Neutrophil (primary cell): ENCODE measurements at regions not wholly inside any gene's neighbourhood (a gene's known extent, or its start where the extent isn't known, plus 50 kb on each side); places are given as distances from the start of the nearest gene placed in this dataset.

Experiments used
- H3K27ac ChIP-seq: fragments of 200-600 bp; sonication (generic); 2 replicates; pipeline ENCODE4 v1.5.1; 2016; ENCODE audit warnings: mild to moderate bottlenecking, moderate library complexity
- H3K27me3 ChIP-seq: fragments of 200-600 bp; sonication (generic); 2 replicates; pipeline ENCODE4 v1.6.0; 2016; ENCODE audit warnings: mild to moderate bottlenecking
- H3K36me3 ChIP-seq: fragments of 200-600 bp; sonication (generic); 2 replicates; pipeline ENCODE4 v1.5.1; 2017
- H3K4me1 ChIP-seq, 2 experiments: fragments of 200-600 bp in 1 of 2; sonication (generic) in 1 of 2; 1 replicate in 1 of 2; 2 replicates in 1 of 2; pipeline versions ENCODE4 v1.5.1 to v1.6.1; 2013 to 2016; ENCODE audit warnings: low read depth in 1 of 2, low read length in 1 of 2, mild to moderate bottlenecking in 1 of 2, moderate library complexity in 1 of 2; ENCODE audit not compliant: control insufficient read depth in 1 of 2, insufficient read depth in 1 of 2
- H3K4me3 ChIP-seq, 2 experiments: fragments of 200-600 bp in 1 of 2; sonication (generic) in 1 of 2; 1 replicate in 1 of 2; 2 replicates in 1 of 2; pipeline ENCODE4 v1.5.1; 2013 to 2016; ENCODE audit warnings: low read depth in 1 of 2, low read length in 1 of 2, mild to moderate bottlenecking in 1 of 2, moderate library complexity in 1 of 2
- H3K9me3 ChIP-seq: fragments of 200-600 bp; sonication (generic); 2 replicates; pipeline ENCODE4 v1.5.1; 2016
- CTCF ChIP-seq: fragments of 200-600 bp; sonication (generic); IDR thresholded peaks from 2 replicates; pipeline ENCODE4 v1.5.1; 2016; ENCODE audit warnings: antibody characterized with exemption

GRCh38 chr17:27389542-27390140 is 66.6 kb upstream of the KSR1 start:
- Histone ChIP-seq H3K27ac (no peak overlapping the region), H3K4me3 (no peak overlapping the region), H3K27me3 (no peaks in the 10 kb centered on the region), H3K4me1 (no peaks in the 10 kb centered on the region), H3K9me3 (no peaks in the 10 kb centered on the region), H3K36me3 (no peaks in the 10 kb centered on the region)
- no peak for TF ChIP-seq CTCF

- no peaks in the 10 kb centered on the region for H3K9me3 ChIP-seq
- no peaks in the 10 kb centered on the region for H3K36me3 ChIP-seq
- H3K27ac ChIP-seq: no peak overlapping the region
- TF ChIP-seq CTCF: no peak
- H3K4me3 ChIP-seq: no peak overlapping the region
- no peaks in the 10 kb centered on the region for H3K4me1 ChIP-seq
- H3K27me3 ChIP-seq: peaks cover 3% of the 10 kb centered on the region
Measured at GRCh38 chr17:27390540-27390939, 65.7 kb upstream of the KSR1 start.

- no peaks in the 10 kb centered on the region for H3K4me1 ChIP-seq
- no peak for TF ChIP-seq CTCF
- H3K4me3 ChIP-seq: no peak overlapping the region
- H3K27ac ChIP-seq: no peak overlapping the region
- no peaks in the 10 kb centered on the region for H3K36me3 ChIP-seq
- H3K9me3 ChIP-seq: no peaks in the 10 kb centered on the region
- H3K27me3 ChIP-seq: peaks cover 3% of the 10 kb centered on the region
Measured at GRCh38 chr17:27391427-27391826, 64.8 kb upstream of the KSR1 start.

GRCh38 chr17:27396045-27396444 is 60.2 kb upstream of the KSR1 start:
- TF ChIP-seq CTCF: no peak

GRCh38 chr17:27396941-27397340 is 59.3 kb upstream of the KSR1 start:
- Histone ChIP-seq H3K4me3 (no peak overlapping the region), H3K36me3 (no peaks in the 10 kb centered on the region), H3K4me1 (no peaks in the 10 kb centered on the region), H3K27me3 (peaks cover 3% of the 10 kb centered on the region), H3K27ac (no peak overlapping the region), H3K9me3 (no peaks in the 10 kb centered on the region)
- TF ChIP-seq CTCF: no peak

More at GRCh38 chr17:27396045-27396444, 60.2 kb upstream of the KSR1 start:
- Histone ChIP-seq H3K9me3 (no peaks in the 10 kb centered on the region), H3K27me3 (peaks cover 3% of the 10 kb centered on the region), H3K4me1 (no peaks in the 10 kb centered on the region), H3K27ac (no peak overlapping the region), H3K4me3 (no peak overlapping the region), H3K36me3 (no peaks in the 10 kb centered on the region)

GRCh38 chr17:27398691-27399090 is 57.6 kb upstream of the KSR1 start:
- Histone ChIP-seq H3K4me1 (no peaks in the 10 kb centered on the region), H3K27me3 (peaks cover 3% of the 10 kb centered on the region), H3K9me3 (no peaks in the 10 kb centered on the region), H3K27ac (no peak overlapping the region), H3K4me3 (no peak overlapping the region), H3K36me3 (no peaks in the 10 kb centered on the region)
- no peak for TF ChIP-seq CTCF
